ENCODE measurements at regions not wholly inside any gene's neighbourhood (a gene's known extent, or its start where the extent isn't known, plus 50 kb on each side); places are given as distances from the start of the nearest gene placed in this dataset.

DNA sequence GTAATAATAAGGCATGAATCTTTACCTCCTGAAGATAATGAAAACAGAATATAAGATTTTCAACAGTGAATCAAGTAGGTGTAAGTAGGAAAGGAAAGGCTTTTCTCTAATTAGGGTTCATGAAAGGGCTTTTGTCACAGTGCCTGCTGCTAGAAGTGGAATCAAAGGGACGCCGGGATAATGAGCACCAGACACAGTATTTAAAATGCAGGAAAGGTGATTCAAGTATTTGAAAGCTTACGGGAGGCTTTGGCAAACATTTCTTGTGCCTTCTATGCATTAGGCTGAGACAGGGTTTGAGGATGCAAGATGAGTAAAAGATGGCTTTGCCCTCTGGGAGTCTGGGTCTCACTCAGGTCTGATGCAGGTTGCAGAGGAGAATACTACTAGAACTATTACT, 70.5 kb upstream of the ANO4 start:
- no peak for DNase-seq (ENCODE audit: extremely low spot score)
- TF ChIP-seq, protein P1, sequence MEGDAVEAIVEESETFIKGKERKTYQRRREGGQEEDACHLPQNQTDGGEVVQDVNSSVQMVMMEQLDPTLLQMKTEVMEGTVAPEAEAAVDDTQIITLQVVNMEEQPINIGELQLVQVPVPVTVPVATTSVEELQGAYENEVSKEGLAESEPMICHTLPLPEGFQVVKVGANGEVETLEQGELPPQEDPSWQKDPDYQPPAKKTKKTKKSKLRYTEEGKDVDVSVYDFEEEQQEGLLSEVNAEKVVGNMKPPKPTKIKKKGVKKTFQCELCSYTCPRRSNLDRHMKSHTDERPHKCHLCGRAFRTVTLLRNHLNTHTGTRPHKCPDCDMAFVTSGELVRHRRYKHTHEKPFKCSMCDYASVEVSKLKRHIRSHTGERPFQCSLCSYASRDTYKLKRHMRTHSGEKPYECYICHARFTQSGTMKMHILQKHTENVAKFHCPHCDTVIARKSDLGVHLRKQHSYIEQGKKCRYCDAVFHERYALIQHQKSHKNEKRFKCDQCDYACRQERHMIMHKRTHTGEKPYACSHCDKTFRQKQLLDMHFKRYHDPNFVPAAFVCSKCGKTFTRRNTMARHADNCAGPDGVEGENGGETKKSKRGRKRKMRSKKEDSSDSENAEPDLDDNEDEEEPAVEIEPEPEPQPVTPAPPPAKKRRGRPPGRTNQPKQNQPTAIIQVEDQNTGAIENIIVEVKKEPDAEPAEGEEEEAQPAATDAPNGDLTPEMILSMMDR (IDR thresholded peaks at IDR 0.05; ENCODE audit: control extremely low read depth, extremely low read depth, low read depth, missing control alignments) = no peak
- POLR2A ChIA-PET = no interaction called here
- CTCF ChIA-PET = no interaction called here

DNA sequence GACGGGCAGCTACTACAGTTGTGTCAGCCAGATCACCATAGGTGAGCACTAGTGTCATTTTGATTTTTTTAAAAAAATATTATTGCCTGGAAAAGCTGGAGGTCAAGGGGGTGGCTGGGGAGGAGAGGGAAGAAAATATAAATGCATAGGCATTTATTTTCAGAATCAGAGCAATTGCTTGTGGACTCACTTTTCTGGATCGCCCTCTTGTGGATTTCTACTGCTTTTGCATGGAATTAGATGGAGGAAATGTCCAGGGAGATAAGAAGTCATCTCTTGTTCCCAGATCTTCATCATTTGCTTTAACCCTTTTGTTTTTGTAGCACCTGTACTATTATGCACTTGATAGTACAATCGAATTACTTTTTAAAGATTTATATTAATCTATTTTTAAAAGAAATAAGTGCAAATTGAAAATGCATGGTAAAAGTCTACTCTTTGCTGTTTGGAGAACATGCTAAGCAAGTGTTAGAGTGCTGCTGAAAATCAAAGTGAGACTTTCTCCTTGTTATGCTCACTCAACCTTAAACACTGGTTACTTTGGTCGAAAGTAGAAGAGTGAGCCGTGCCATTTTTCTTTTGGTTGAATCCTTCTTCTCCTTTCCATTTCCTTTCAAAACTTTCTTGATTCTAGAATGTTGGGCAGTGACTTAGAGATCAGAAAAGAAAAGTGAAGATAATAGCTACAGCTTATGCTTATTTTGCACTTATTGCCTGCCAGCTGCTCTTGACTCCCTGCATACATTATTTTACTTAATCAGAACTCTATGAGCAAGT, 60.6 kb upstream of the ANO4 start:
- TF ChIP-seq, protein P1 (IDR thresholded peaks at IDR 0.05; ENCODE audit: control extremely low read depth, extremely low read depth, low read depth, missing control alignments) = peak; percentile 3
- ChIA-PET CTCF (interaction anchor here (1.1 to 6.9 kb wide), 5 partner anchors 8 to 383 kb away, joined by 3 to 25 read pairs (median 3); no protein-coding TSS in a partner anchor), POLR2A (no interaction called here)
- no peak for DNase-seq (ENCODE audit: extremely low spot score)

DNA sequence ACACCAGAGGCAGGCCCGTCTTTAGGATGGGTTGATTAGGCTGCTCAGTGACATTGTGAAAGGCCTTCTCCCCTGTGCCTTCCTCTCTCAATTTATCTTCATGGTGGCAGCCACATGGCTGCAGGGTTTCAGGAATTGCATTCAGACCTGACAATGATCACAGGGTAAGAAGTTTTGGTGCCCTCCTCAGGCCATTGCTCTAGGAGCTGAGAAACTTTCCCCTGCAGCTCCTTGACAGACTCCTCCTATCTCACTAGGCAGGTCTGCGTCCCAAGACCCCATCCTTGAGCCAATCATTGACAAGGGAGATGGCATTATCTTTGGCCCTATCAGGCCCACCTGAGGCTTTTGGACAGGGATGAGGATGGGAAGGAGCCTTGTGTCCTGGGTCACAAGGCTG, 57.4 kb upstream of the ANO4 start:
- TF ChIP-seq, protein P1 (IDR thresholded peaks at IDR 0.05; ENCODE audit: control extremely low read depth, extremely low read depth, low read depth, missing control alignments) = no peak
- POLR2A ChIA-PET = no interaction called here
- no peak for DNase-seq (ENCODE audit: extremely low spot score)
- CTCF ChIA-PET = interaction anchor here (1.1 to 6.9 kb wide), 3 partner anchors 8 to 502 kb away, joined by 3 to 25 read pairs (median 3); no protein-coding TSS in a partner anchor

DNA sequence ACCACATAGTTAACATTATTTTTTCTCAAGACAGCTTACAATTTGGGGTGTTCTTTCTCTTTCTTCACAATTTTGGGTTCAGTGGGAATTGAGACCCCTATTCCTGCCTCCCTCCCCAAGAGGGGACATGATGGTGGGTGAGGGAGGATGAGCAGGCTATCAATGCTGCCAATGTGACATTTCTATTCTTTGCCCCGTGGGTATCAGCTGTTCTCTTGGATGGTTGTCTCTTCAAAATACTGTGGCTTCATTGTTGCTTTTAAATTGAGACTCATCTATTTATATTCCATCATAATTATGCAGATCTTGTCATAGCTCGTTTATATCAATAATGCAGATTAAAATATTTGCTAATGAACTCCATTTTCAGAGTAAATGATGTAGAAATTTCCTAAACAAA, 56.5 kb upstream of the ANO4 start:
- TF ChIP-seq, protein P1 (IDR thresholded peaks at IDR 0.05; ENCODE audit: control extremely low read depth, extremely low read depth, low read depth, missing control alignments) = no peak
- ChIA-PET CTCF (interaction anchor here (1.0 to 6.9 kb wide), 4 partner anchors 12 to 503 kb away, joined by 3 to 25 read pairs (median 4); no protein-coding TSS in a partner anchor), POLR2A (no interaction called here)
- no peak for DNase-seq (ENCODE audit: extremely low spot score)

DNA sequence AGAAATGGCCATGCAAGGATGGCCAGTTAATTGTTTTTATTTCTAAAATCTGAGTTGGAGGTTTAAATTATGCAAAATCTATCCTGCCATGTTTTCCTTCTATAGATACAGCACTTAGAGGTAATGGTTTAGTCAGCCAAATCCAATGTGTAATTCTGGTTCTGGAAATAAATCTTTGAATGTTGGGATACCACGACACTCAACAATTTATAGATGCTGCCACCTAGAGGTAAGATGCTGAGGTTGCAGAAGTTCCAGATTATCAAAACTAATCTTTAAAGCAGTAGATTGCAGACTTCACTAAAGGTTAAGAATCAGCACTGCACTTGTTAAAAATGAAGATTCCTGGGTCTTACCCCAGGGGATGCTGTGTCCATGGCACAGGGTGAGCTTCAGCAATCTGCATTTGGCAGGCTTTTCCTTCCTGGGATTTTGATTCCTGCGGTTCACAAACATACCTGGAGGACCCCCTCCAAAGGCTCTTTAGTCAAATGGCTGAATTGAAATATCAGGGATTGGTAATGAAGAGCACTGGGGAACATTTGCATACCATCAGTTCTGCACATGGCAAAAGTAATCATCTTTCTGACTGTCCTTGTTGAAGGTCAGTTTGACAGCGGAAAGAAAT, 53.4 kb upstream of the ANO4 start:
- peak; percentile 34 for DNase-seq (ENCODE audit: extremely low spot score)
- CTCF ChIA-PET = interaction anchor here (1.0 to 2.6 kb wide), 8 partner anchors 9 to 506 kb away, joined by 3 to 13 read pairs (median 4); no protein-coding TSS in a partner anchor
- POLR2A ChIA-PET = no interaction called here
- TF ChIP-seq, protein P1 (IDR thresholded peaks at IDR 0.05; ENCODE audit: control extremely low read depth, extremely low read depth, low read depth, missing control alignments) = peak; percentile 83

DNA sequence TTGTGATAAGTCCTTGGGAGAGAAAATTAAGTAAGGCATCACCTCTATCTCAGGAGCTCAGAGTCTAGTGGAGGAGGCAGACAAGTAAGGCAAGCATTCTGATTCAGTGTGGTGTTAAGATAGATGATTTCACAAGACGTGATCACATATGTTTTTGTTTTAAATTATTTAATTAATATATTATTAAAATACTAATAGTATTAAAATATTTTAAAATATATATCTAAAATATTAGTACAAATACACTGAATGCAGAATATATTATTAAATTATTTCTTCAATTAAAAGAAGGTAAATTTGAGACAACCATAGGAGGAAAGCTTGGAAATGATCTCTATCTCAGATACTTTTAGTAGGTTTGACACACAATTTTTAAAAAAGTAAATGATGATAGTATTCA, 51.5 kb upstream of the ANO4 start:
- TF ChIP-seq, protein P1 (IDR thresholded peaks at IDR 0.05; ENCODE audit: control extremely low read depth, extremely low read depth, low read depth, missing control alignments) = no peak
- CTCF ChIA-PET = interaction anchor here (0.6 to 2.6 kb wide), 6 partner anchors 11 to 737 kb away, joined by 3 to 13 read pairs (median 4); no protein-coding TSS in a partner anchor
- DNase-seq (ENCODE audit: extremely low spot score) = no peak
- POLR2A ChIA-PET = no interaction called here

All from GM10248 (cell line).